ENCODE measurements at regions not wholly inside any gene's neighbourhood (a gene's known extent, or its start where the extent isn't known, plus 50 kb on each side); places are given as distances from the start of the nearest gene placed in this dataset.

DNA sequence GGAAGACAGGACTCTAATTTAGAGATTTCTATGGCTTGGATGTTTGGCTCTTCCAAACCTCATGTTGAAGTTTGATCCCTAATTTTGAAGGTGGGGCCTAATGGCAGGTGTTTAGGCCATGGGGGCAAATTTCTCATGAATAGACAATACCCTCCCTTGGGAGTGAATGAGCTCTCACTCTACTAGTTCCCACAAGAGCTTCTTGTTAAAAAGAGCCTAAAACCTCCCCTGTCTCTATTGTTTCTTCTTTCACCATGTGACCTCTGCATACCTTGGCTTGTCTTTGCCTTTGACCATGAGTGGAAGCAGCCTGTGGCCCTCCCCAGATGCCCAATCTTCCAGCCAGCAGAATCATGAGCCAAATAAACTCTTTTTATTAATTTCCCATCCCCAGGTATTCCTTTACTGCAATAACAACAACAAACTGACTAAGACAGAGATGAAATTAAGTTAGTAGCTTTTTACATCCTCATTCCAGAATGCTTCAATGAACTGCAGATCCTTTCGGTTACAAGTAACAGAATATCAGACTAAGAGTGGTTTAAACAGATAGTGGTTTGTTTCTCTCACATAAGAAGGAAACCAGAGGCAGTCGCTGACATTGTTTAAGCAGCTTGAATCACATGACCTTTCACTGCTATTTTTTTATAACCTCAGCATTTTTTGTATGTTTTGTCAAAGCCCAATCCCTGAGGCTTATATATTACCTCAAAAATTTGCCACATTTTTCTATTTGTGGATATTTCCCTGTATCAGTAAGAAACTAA is 1013.3 kb upstream of the SEMA6D start:
- no peak for DNase-seq (ENCODE audit: low read depth in 2 of 2)

DNA sequence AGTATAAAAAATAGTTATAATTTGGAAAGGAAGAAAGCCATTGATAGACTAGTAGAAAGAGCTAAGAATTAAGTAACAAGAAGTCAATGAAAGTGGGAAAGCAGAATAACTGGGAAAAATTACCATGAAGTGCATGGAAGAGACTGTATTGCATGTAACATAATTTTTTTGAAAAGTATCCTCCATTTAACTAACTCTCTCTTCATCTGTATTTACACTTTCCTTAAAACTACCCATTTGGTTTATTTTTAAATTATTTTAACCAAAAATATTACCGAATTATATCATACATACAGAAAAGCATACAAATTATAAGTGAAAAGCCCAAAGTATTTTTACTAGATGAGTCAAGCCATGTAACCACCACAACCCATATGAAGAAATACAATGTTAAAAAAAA is 1009.9 kb upstream of the SEMA6D start:
- no peak for DNase-seq (ENCODE audit: low read depth in 2 of 2)

DNA sequence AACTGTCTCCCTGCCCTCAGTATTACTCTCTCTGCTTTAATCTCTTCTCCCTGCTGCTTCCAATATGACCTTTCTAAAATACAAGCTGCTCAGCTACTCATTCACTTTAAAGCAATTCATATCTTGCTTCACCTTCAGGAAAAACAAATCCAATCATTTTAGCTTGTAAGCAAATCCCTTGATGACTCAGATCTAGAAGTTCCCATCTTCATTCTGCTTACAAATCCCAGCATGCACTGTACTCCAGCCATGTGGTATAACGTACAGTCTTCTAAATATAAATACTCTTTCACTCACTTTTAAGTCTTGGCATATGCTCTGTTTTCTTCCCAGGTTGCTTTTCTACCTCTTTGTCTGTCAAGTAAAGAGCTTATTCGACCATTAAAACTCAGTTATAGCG is 1009.1 kb upstream of the SEMA6D start:
- no peak for DNase-seq (ENCODE audit: low read depth in 2 of 2)

DNA sequence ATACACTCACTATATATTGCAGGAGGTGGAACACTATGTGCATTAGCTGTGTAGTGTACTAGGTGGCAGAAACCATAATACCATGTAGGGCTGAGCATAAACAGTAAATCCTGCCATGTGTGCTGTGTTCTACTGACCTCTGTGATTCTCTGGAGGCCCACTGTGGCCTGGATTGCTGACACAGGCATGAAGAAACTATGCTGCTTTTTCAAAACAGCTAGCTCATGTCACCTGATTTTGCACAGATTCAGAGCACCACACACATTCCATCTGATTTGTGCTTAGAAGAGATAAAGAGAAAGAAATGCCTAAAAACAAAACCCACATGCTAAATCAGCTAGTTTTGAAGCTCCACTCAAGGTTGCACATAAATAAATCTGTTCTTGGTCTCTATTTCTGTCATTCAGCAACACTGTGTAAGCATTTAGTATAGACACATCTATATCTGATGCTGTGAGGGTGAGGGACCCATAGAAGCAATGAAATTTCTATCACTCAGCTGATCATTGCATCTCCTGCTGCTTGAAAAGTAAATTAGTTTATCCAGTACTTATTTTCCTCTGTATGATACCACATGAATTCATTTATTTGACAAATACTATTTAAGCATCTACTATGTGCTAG is 1007.7 kb upstream of the SEMA6D start:
- DNase-seq (ENCODE audit: low read depth in 2 of 2): no peak

DNA sequence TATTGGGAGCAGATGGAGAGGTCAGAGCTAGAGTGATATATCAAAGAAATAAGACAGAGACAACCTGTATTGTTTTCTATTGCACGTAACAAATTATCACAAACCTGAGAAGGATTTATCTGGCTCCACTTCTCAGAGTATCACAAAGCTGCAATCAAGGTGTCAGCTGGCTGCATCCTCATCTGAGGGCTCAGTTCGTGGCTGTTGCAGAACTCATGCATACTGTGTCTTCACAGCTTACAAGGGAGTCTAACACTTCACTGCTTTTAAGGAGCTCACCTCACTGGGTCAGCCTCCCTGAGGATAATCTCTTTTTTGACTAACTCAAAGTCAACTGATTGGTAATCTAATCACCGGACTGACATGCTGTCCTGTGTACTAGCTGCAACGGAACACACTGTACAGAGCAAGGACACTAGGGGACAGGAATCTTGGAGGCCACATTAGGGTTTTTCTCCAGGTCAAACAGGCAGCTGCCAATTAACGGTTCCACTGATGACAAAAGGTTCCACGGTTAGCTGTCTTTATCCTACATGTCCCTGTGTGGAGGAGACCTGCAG is 1006.8 kb upstream of the SEMA6D start:
- no peak for DNase-seq (ENCODE audit: low read depth in 2 of 2)

DNA sequence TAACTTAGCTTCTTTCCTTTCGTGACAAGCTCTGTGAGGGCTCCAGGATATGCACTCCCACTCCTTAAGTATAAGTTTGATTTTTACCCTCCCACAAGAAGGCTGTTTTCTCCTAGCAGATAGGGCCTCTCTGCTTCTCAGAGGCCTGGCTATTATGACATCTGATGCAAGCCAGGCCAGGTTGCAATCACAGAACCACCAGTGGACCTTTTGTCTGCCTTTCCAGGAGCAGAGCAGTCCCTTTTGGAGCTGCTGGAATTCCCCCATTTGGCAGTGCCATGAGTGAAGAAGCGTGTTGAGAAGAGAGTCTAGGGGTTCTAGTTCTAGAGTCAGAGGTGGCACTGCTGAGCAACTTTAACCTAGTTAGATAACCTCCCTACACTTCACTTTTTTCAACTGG is 1004.3 kb upstream of the SEMA6D start:
- DNase-seq (ENCODE audit: low read depth in 2 of 2): no peak

DNA sequence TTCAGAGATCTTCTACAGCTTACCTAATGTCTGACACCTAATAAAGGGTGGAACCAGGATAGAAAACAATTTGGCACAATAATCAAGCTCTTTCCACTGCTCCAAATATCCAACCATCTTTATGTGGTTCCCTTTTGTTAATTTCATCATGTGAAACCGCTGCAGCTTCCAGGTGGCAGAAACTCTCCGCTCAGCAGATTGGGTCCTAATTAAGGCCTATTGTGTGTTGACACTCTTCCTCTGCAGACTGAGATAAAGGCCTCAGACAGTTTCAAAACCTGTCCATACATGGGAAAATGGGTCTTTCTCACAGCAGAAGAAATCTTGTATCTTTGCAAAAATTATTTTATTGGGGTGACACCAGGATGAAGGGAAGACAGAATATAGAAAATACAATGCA is 1002.4 kb upstream of the SEMA6D start:
- DNase-seq (ENCODE audit: low read depth in 2 of 2): no peak

DNA sequence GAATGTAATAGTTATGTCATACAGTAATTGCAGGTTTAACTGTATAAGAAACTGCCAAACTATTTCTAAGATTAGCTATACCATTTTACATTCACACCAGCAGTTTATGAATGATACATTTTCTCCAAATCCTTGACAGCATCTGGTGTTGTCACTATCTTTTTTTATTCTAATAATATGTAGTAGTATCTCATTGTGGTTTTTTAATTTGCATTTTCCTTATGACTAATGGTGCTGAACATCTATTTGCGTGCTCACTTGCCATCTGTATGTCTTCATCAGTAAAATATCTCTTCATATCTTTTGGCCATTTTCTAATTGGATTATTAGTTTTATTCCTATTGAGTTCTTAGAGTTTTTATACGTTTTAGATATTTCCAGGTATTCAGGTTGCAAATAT is 994.0 kb upstream of the SEMA6D start:
- no peak for DNase-seq (ENCODE audit: low read depth in 2 of 2)

DNA sequence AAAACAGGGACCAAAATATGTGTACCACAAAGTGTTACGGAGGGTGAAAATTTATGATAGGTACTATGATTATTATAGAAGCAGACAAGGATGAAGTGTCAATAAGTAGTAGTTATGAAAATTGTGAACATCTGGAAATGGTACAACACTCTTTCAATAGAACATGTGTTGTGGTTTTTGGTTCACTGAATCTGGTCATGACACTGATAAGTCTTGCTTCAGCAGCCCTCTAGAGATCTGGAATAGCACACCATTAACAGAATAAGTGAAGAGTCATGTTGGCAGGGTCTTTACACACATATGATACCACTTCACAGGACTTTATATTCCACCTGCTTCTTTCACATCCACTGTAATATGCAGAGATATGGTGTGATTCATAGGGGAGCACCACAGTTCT is 985.2 kb upstream of the SEMA6D start:
- DNase-seq (ENCODE audit: low read depth in 2 of 2): no peak

DNA sequence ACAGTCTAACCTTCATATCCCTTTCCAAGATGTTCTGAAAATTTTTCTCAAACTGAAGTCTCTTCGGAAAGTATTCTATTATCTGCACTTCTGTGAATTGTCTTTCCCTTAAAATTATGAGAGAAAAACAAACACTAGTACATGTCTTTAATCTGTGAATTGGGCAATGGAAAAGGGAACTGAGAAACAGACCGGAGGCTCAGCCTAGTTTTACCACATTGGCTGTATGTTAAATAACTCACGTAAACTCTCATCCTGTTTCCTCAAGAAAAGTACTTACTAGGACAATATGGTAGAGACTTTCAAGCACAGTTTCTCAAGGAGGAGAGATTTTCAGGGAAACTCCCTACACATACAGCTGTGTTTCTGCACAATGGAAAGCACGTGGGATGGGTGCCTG is 982.2 kb upstream of the SEMA6D start:
- DNase-seq (ENCODE audit: low read depth in 2 of 2): no peak

DNA sequence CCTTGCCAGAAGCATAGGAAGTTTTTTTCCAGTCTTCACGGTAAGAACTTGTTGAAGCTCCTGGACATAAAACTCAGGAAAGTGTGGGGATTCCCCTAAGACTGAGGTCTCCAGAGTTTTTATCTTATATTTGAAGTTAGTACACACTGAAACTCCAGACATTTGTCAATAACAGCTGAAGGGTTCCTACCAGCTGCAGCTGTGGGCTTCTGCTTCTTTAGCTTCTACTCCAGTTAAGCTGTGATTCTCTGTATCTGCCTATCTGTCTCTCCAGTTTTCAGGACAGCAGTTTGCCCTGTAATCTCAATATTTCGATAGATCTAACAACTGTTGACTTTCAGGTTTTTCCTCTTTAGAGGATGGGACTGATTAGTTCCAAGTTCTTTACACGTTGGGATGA is 966.0 kb upstream of the SEMA6D start:
- DNase-seq (ENCODE audit: low read depth in 2 of 2): no peak

DNA sequence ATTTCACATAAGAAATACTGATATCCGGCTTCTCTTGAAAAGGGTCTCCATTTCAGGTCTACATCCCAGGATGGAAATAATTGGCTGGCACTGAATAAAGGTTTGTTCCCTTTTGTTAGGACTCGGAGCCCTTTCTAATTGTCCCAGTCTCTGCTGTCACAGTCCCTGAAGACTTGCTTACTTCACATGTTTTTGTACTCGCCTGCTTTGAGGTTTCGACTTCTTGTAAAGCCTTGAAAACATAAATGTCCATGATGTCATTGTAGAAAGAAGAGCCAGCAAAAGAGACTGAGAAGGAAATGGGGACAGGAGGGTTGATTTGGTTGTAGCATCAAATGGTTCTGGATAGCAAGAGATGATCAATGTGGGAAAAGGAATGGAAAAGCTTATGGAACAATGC is 963.4 kb upstream of the SEMA6D start:
- DNase-seq (ENCODE audit: low read depth in 2 of 2): no peak

DNA sequence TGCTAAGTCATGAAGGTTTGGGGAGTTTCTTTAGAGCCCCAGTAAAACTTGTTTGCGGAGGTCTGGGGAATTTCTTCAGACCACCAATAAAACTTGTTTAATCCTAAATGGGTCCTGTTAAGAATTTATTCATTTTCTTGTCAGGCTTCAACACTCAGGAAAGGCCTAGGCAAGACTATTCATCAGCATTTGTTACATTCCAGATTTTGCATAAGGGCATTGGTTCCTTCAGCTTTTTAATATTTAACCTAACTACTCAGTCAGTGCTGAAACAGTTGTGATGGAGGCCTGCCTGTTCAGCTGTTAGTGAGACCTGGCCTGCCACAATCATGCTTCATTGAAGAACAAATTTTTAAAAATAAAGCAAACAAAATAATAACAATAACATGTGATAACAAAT is 954.2 kb upstream of the SEMA6D start:
- no peak for DNase-seq (ENCODE audit: low read depth in 2 of 2)

DNA sequence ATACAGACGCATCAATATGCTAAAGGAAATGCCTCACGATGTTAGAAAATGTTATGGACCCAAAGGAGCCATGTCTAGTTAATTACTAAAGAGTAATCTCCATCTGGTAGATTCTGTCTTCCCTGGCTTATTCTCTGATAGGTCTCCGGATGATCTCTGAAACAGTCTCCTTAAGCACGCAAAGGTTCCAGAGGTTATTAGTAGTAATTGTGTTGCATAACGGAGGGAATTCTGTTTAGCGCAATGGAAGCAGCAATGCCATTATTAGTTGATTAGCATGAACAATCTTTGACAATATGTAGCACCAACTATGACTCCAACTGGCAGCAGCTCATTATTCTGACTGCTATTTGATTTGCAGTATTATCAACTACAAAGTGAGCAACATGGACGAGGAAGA is 952.5 kb upstream of the SEMA6D start:
- DNase-seq (ENCODE audit: low read depth in 2 of 2): no peak

DNA sequence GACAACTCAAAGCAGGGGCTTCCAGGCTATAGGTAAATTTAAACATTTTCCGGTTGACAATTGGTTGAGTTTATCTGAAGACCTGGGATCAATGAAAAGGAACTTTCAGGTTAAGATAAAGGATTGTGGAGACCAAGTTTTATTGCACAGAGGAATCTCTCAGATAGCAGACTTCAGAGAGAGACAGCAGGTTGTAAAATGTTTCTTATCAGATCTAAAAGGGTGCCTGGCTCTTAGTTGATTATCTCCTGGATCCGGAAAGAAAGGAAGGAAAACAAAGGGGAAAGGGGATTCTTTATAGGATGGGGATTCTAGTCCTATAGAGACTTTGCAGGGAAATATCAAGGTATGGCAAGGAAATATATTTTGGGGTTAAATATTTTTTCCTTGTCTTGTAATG is 951.3 kb upstream of the SEMA6D start:
- DNase-seq (ENCODE audit: low read depth in 2 of 2): no peak

DNA sequence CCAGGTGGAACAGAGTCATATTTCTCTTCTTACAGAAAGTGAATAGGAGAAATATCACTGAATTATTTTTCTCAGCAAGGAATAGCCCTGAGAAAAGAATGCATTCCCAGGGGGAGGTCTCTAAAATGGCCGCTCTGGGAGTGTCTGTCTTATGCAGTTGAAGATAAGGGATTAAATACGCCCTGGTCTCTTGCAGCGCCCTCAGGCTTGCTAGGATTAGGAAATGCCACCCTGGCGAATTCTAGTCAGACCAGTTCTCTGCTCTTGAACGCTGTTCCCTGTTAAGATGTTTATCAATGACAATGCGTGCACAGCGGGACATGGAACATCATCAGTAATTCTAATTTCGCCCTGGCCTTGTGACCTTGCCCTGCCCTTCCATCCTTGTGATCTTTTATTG is 949.0 kb upstream of the SEMA6D start:
- no peak for DNase-seq (ENCODE audit: low read depth in 2 of 2)

DNA sequence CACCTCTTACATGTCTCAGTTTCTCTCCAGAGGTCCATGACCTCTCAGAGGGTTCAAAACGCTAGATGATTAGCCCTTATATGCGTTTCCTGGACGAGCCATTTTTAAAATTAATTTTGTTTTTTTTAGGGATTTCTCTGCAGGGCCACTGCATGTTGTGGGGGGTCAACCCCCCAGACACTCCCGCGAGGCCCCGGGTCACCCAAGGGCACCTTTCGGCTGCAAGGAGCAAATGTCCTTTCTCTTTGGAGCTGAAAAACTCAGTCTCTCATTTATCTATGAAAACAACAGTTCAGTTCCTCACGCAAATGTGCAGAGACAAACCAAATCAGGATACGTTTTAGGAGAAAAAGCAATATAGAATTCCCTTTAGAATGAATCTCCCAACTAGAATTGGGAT is 944.3 kb upstream of the SEMA6D start:
- DNase-seq (ENCODE audit: low read depth in 2 of 2): no peak

DNA sequence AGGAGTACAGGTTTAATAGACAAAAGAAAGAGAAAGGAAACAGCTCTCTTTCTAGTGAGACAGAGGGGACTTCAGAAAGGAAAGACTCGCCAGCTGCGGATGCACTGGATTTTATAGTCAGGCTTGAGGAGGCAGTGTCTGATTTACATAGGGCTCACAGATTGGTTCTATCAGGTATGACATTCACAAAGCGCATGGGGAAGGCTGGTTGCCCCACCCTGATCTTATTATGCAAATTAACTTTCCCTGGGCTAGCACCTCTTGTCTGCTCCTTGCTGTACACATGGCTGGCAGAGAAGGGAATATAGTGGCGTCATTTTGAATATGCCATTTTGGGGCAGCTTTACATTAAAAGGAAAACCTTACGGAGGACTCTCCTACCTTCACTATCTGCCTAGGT is 938.4 kb upstream of the SEMA6D start:
- no peak for DNase-seq (ENCODE audit: low read depth in 2 of 2)

DNA sequence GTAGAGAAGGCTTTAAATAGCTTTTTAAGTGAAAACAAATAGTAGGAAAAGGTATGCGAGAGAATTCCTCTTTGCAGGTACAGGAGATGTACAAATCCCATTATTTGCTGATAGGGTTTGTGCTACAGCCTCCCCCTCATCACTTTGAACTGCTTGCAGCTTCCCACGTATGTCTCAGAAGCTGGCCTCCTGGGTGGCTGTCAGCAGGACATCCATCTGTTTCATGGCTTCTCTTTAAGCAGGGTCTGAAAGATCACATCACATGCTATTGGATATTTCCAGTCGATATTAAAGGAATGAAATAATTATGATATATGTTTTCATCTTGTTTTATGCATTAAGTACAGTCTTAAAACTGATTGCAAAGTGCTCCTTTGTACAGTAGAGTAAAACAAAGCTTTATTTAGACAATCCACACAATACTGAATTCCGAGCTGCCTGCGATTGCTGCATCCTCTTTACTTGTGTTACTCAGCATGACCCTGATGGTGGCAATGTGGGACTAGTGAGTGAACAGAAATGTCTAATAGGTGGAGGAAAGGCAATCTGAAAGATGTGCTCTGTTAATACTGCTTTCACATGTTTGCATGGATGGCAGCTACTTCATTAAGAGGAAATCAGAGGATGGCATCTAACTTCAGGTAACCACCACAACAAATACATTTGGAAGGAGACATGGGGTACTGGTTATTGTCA is 930.6 kb upstream of the SEMA6D start:
- no peak for DNase-seq (ENCODE audit: low read depth in 2 of 2)

DNA sequence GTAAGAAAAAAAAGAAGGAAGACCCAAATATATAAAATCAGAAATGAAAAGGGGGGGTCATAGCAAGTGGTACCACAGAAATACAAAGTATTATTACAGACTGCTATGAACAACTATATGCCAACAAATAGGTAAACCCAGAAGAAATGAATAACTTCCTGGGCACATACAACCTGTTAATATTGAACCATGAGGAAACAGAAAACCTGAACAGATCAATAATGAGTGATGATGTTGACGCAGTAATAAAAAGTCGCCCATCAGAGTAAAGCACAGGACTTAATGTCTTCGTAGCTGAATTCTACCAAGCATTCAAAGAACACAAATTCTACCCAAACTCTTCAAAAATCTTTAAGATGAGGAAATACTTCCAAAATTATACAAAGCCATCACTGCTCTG is 921.6 kb upstream of the SEMA6D start:
- DNase-seq (ENCODE audit: low read depth in 2 of 2): no peak

DNA sequence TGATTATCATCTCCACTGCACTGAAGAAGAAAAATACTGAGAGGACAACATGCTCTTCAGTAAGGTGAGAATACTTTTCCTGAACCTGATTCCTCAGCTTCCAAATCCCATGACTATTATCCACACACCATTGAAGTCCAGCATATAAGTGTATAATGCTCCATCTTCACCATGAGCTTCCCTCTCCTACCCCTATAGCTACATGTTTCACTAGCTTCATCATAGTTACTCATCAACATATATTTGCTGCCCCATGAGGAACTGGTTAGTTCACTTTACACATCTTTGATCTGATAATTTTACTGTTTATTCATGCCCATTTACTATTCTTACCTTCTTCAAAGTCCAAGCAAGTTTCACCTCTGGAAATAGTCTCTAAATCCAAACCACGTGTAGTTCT is 908.5 kb upstream of the SEMA6D start:
- no peak for DNase-seq (ENCODE audit: low read depth in 2 of 2)

DNA sequence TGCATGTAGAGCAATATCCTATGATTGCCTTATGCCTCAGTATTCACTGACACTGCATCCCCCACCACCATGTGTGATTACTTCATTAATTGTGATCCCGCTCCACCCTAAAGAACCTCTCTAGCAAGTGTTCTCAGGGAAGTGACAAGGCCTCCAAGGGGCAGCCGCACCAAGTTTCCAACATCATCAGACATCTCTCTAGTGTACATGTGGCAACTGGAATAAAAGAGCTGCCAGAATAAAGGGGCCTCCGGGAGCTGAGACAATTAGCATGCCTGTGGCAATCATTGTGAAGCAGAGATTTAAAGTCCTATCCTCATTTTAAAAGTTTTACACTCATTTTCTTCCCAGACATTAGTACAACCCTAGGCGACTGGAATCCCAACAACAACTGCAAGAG is 902.1 kb upstream of the SEMA6D start:
- no peak for DNase-seq (ENCODE audit: low read depth in 2 of 2)

DNA sequence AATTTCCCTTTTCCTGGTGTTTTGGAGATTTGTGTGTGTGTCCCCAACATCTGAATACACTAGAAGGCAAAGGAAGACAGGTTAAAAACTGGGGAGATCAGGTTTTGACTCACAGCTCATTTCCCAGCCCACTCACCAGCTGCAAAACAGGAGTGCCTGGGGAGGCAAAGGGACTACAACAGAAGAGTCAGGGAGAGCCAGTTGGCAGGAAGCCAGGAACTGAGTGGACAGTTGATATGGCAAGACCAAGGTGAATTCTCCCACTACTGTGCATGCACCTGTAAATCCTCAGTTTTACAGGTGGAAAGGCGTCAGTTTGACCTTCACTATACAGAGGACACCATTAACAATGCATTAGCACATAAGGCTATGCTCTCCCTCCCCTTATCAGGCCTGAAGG is 901.5 kb upstream of the SEMA6D start:
- no peak for DNase-seq (ENCODE audit: low read depth in 2 of 2)
